ENCODE measurements at regions not wholly inside any gene's neighbourhood (a gene's known extent, or its start where the extent isn't known, plus 50 kb on each side); places are given as distances from the start of the nearest gene placed in this dataset.
"Not testable (repeated sequence)": the region's sequence is repeated elsewhere in the genome, so short reads cannot be mapped to it uniquely, and the experiment has no call there.

DNA sequence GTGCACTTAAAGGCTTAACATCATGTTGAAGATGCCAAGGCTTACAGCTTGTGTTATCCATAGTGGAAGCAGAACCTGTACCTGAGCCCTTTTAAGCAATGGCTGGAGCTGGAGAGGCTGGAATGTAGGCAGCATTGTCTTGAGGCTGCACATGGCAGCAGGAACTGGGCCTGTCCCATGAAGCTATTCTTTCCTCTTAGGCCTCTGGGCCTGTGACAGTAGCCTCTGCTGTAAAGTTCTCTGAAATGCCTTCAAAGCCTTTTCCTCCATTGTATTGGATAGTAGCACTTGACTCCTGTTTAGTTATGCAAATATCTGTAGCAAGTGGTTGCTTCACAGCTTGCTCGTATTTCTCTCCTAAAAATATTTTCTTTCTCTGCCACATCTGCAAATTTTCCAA, 127.4 kb upstream of the ANO5 start:
- no peak for DNase-seq (ENCODE audit: low read depth)

GRCh38 chr11:22069844-22070243, 123.0 kb upstream of the ANO5 start:
- DNase-seq (ENCODE audit: low read depth), result no peak

DNA sequence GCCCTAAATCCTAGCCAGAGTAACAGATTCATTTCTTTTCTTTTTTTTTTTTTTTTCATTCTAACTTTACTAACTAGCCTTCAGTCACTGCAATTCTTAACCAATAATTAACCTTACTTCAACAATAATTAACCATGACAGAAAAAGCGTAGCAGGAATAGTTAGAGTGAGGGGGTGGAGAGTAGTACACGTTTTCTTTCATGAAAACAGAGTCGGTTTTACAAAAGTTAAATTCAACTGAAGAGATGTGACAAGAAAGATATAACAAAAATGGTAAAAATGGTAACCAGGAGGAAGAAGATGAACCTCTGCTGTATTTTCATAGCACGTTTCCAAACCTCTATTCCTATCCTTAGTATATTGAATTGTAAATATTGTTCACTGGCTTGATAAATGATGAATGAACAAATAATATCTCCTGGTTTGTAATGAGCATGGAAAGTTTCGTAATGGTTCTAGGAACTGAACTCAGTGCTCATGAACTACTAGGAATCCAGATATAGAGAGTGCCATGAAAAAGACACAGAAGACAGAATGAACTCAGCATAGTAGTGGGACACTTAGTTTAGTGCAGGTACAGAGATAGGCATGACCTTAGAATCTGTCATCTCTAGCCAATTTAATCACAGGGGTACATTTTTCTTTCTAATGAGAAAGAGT, 116.5 kb upstream of the ANO5 start:
- DNase-seq (ENCODE audit: low read depth), result no peak

DNA sequence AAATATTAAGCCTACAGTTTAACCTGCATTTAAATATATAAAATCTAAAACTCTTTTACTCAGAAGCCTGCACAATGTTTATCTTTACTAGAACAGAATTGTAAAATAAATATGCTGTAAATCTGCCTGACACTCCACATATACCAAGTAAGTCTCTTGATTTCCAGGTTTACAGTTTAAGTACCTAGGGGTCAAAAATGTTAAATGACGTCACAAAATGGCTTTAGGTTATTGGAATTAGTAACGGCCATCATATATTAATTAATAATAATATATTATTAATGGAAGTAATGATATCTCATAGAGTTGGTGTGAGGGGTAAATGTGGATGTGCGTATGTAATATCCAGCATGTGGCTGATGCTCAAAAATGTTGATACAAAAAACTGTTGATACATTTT, 114.8 kb upstream of the ANO5 start:
- DNase-seq (ENCODE audit: low read depth), result no peak

DNA sequence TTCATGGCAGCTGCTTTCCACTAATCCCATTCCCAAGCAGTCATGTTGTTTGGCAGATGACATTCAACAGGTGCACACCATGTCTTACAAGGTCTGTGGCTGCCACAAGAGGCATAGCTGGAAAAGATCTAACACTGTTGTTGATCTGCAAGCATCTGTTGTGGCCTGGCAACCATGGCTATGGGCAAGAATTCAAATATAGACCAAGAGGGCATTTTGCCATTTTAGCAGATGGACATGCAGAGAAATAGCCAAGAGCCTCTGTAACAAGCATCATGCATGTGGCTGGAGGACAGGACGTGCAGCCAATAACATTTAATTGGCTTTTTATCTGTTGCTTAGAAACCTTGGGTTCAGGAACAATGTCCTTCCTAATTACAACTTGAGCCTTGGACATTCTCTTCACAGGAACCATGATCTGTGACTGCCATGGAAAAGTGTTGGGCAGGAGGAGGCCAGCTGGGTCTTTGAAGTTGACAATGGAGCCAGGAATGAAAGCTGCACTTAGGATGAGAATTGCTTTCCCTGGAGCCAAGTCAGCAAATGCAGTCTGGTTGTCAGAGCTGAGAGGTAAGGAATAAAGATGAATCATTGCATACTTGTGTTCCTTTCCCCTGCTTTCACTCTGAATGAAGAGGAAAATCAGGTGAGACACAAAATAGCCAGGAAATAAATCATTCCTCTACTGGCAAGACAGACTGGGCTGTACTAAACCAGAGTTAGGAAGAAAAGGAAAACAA, 113.6 kb upstream of the ANO5 start:
- no peak for DNase-seq (ENCODE audit: low read depth)

DNA sequence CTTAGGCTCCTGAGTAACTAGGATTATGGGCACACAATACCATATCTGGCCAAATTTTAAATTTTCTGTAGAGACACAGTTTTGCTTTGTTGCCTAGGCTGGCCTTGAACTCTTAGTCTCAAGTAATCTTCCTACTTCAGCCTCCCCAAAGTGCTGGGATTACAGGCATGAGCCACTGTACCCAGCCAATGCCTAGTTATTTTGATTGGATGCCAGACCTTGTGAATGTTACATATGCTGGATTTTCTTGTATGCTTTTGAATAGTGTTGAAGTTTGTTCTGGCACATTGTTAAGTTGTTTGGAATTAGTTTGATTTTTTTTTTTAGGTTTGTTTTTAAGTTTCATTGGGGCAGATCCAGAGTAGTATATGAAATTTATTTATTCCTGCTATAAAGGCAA, 110.7 kb upstream of the ANO5 start:
- DNase-seq (ENCODE audit: low read depth), result no peak

DNA sequence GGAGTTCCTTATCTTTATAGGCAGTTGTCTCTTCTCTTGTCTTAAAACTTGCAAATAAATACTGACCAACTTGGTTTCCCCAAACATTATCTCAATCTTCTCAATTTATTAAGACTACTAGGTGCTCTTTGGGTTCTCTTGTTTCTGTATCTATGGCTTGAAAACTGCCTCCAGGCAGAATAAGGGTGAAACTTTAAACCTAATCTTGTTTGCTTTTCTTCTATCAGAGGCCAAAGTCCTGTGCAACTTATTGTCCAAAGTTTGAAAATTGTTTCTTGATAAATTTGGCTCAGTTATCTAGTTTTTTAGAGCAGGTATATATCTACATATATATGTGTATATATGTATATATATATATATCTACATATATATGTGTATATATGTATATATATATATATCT, 110.1 kb upstream of the ANO5 start:
- no peak for DNase-seq (ENCODE audit: low read depth)

GRCh38 chr11:22084056-22084455, 108.8 kb upstream of the ANO5 start:
- no peak for DNase-seq (ENCODE audit: low read depth)

DNA sequence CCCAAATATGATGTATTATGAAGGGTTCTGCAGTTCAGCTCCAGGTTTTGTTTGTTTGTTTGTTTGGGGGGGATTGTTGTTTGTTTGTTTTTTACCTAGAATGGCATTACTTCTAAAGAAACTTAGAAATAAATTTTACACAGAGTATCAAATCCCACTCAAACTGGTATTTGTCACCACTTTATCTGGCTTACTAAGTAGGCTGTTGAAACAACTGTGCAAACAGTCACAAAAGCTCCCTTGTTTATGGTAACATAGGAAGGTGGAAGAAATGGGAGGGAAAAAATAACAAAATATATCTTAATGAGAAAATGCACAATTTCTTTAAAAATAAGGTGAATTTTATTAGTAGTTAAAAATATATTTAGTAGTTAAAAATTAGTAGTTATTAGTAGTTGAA, 108.3 kb upstream of the ANO5 start:
- DNase-seq (ENCODE audit: low read depth), result no peak

DNA sequence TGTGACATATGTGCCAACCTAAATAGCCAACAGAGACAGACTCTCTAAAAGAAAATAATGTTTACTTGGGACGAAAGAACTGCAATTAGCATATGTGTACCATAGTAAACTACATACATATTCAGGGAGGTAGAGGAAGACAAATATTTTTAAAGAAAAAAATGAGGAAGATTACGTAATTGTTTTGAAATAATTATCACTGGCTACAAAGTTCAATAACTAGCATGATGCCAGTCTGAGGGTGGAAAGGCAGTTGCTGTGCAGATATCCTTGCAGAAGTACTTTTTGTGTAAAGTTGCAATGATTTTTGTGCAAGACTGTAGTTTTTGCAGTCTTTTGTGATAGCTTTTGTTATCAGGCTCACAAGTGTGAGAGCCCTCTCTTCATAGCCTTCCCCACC, 103.3 kb upstream of the ANO5 start:
- no peak for DNase-seq (ENCODE audit: low read depth)

DNA sequence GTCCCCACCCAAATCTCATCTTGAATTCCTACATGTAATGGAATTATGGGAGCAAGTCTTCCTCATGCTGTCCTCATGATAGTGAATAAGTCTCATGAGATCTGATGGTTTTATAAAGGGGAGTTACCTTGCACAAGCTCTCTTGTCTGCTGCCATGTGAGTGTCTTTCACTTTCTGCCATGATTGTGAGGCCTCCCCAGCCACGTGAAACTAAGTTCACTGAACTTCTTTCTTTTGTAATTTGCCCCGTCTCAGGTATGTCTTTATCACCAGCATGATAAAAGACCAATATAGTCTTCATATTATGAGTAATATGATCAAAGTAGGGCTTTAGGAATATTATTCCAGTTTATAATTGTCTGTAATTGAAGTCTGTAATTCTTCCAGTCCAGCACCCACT, 86.3 kb upstream of the ANO5 start:
- DNase-seq (ENCODE audit: low read depth), result no peak

- no peak for DNase-seq (ENCODE audit: low read depth)
Measured at GRCh38 chr11:22115470-22116029, 77.3 kb upstream of the ANO5 start.

GRCh38 chr11:22127981-22128380, 64.9 kb upstream of the ANO5 start:
- DNase-seq (ENCODE audit: low read depth), result not testable (repeated sequence)

- no peak for DNase-seq (ENCODE audit: low read depth)
Measured at GRCh38 chr11:22130462-22131053, 62.3 kb upstream of the ANO5 start.

DNA sequence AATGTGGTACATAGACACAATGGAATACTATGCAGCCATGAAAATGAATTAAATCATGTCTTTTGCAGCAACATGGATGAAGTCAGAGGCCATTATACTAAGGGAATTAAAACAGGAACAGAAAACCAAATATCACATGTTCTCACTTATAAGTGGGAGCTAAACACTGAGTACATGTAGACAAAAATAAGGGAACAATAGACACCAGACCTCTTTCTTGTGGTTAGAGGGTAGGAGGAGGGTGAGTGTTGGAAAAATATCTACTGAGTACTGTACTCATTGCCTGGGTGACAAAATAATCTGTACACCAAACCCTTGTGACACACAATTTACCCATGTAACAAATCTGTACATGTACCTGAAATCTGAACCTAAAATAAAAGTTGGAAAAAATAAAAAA, 59.1 kb upstream of the ANO5 start:
- DNase-seq (ENCODE audit: low read depth), result no peak

DNA sequence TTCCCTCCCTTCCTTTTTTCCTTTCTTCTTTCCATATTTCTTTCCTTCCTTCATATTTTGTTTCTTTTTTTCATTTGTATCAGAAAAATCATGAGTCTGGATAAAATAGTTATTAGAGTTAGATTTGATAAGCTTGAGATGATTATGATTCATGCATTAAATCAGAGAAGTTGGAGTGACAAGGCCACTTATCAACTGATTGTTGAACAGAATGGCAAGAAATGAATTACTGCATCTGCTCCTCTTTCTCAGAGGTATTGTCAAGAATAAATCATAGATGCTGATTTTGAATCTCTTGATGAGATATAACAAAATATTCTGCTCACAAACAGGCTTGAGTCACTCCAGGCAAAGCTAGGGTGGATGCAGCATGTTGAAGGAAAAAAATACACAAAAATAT, 54.6 kb upstream of the ANO5 start:
- DNase-seq (ENCODE audit: low read depth), result no peak

All from stromal cell of bone marrow (primary cell).